ENCODE measurements at regions not wholly inside any gene's neighbourhood (a gene's known extent, or its start where the extent isn't known, plus 50 kb on each side); places are given as distances from the start of the nearest gene placed in this dataset.

- TF ChIP-seq CTCF (conservative IDR thresholded peaks at IDR 0.05): no peak
- H3K27ac ChIP-seq: no peak overlapping the region
Measured at GRCh38 chr7:26546508-26547053, 254.9 kb downstream of the SNX10 start.

GRCh38 chr7:26547156-26547555 is 255.5 kb downstream of the SNX10 start:
- H3K27ac ChIP-seq: no peak overlapping the region
- TF ChIP-seq CTCF (conservative IDR thresholded peaks at IDR 0.05): no peak

GRCh38 chr7:26549281-26549944 is 257.8 kb downstream of the SNX10 start:
- peak overlapping the region; percentile 80 for H3K27ac ChIP-seq
- peak; percentile 44 for TF ChIP-seq CTCF (conservative IDR thresholded peaks at IDR 0.05)

- no peak for TF ChIP-seq CTCF (conservative IDR thresholded peaks at IDR 0.05)
Measured at GRCh38 chr7:26550492-26550891, 258.8 kb downstream of the SNX10 start.

GRCh38 chr7:26551740-26552139 is 260.1 kb downstream of the SNX10 start:
- H3K27ac ChIP-seq: peak overlapping the region; percentile 80
- no peak for TF ChIP-seq CTCF (conservative IDR thresholded peaks at IDR 0.05)

More at GRCh38 chr7:26550492-26550891, 258.8 kb downstream of the SNX10 start:
- H3K27ac ChIP-seq: peak overlapping the region; percentile 80

- no peak for TF ChIP-seq CTCF (conservative IDR thresholded peaks at IDR 0.05)
Measured at GRCh38 chr7:26553128-26553527, 261.5 kb downstream of the SNX10 start.

GRCh38 chr7:26553582-26553981 is 261.9 kb downstream of the SNX10 start:
- H3K27ac ChIP-seq: peak overlapping the region; percentile 21; the same call in 1 of the 2 replicates

More at GRCh38 chr7:26553128-26553527, 261.5 kb downstream of the SNX10 start:
- peak overlapping the region; percentile 21; the same call in 1 of the 2 replicates for H3K27ac ChIP-seq

More at GRCh38 chr7:26553582-26553981, 261.9 kb downstream of the SNX10 start:
- 0 out of 2 replicates have a peak, but pooled peaks have one; percentile 14 for TF ChIP-seq CTCF (conservative IDR thresholded peaks at IDR 0.05)

All from VCaP (cell line).